Osteocyte (in vitro differentiated cells): ENCODE measurements at regions not wholly inside any gene's neighbourhood (a gene's known extent, or its start where the extent isn't known, plus 50 kb on each side); places are given as distances from the start of the nearest gene placed in this dataset.

Experiments
- DNase-seq: peaks from one replicate; pipeline ENCODE4 v3.0.0; 2021; ENCODE audit warnings: mixed read lengths; ENCODE audit not compliant: unreplicated experiment; ENCODE audit errors: extremely low spot score
- H3K27ac Mint-ChIP-seq: one replicate; pipeline ENCODE4 v1.8.0; 2021; ENCODE audit warnings: mild to moderate bottlenecking, mixed read lengths; ENCODE audit not compliant: unreplicated experiment
- H3K27me3 Mint-ChIP-seq: one replicate; pipeline ENCODE4 v1.8.0; 2021; ENCODE audit warnings: mixed read lengths; ENCODE audit not compliant: unreplicated experiment
- H3K36me3 Mint-ChIP-seq: one replicate; pipeline ENCODE4 v1.8.0; 2021; ENCODE audit warnings: mixed read lengths; ENCODE audit not compliant: unreplicated experiment
- H3K4me1 Mint-ChIP-seq: one replicate; pipeline ENCODE4 v1.8.0; 2021; ENCODE audit warnings: mixed read lengths; ENCODE audit not compliant: unreplicated experiment
- H3K4me3 Mint-ChIP-seq: one replicate; pipeline ENCODE4 v1.8.0; 2021; ENCODE audit warnings: mild to moderate bottlenecking, moderate library complexity, mixed read lengths; ENCODE audit not compliant: unreplicated experiment
- H3K9me3 Mint-ChIP-seq: one replicate; pipeline ENCODE4 v1.8.0; 2021; ENCODE audit warnings: mixed read lengths; ENCODE audit not compliant: unreplicated experiment
- TF ChIP-seq, protein P1 (sequence below): fragments of 200-600 bp; sonication (generic); IDR thresholded peaks from 2 replicates; pipeline ENCODE4 v1.5.0; 2021; ENCODE audit warnings: antibody characterized with exemption, mild to moderate bottlenecking, moderate library complexity

DNA sequence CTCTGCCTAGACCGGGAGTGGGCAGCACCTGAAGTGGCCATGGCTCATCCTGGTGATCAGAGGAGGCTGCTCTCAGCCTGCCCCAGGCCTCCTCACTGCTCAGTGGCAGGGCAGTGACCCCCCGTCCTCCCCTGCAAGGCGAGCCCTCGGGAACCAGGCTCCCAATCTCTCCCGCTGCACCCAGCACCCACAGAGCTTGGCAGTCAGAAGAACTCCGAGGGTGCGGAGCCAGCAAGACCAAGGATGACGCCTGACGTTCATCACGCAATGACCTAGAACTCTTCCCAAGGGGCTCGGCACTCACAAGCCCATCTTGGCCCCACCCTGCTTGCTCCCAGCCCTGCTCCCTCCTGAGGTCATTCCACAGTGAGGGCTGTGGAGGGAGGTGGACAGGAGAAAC, 189.8 kb upstream of the SALL3 start:
- TF ChIP-seq, protein P1, sequence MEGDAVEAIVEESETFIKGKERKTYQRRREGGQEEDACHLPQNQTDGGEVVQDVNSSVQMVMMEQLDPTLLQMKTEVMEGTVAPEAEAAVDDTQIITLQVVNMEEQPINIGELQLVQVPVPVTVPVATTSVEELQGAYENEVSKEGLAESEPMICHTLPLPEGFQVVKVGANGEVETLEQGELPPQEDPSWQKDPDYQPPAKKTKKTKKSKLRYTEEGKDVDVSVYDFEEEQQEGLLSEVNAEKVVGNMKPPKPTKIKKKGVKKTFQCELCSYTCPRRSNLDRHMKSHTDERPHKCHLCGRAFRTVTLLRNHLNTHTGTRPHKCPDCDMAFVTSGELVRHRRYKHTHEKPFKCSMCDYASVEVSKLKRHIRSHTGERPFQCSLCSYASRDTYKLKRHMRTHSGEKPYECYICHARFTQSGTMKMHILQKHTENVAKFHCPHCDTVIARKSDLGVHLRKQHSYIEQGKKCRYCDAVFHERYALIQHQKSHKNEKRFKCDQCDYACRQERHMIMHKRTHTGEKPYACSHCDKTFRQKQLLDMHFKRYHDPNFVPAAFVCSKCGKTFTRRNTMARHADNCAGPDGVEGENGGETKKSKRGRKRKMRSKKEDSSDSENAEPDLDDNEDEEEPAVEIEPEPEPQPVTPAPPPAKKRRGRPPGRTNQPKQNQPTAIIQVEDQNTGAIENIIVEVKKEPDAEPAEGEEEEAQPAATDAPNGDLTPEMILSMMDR = no peak
- Mint-ChIP-seq H3K9me3 (peaks cover 23% of the 10 kb centered on the region), H3K27ac (no peak overlapping the region), H3K36me3 (no peaks in the 10 kb centered on the region), H3K27me3 (no peaks in the 10 kb centered on the region), H3K4me3 (no peak overlapping the region), H3K4me1 (no peaks in the 10 kb centered on the region)
- DNase-seq = no peak

DNA sequence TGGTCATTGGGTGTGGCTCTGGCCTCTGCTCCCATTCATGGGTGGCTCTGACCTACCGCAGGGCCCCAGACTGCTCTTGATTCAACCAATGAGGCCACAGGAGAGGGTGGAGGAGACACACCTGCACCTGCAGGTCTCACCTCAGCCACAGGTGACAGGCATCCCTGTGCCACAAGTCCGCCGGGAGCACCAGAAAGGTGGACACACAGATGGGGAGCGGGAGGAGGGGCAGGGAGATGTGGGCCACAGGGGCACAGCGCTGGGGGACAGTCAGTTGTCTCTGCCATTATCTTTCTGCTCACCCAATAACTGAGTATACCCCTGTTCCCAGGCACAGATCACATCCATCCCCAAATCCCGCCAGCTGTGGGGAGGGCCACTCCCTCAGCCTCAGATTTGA, 189.1 kb upstream of the SALL3 start:
- no peak for DNase-seq
- TF ChIP-seq, protein P1 = no peak
- H3K4me3 Mint-ChIP-seq = no peak overlapping the region
- peaks cover 27% of the 10 kb centered on the region for H3K9me3 Mint-ChIP-seq
- H3K4me1 Mint-ChIP-seq = no peaks in the 10 kb centered on the region
- H3K27me3 Mint-ChIP-seq = no peaks in the 10 kb centered on the region
- no peak overlapping the region for H3K27ac Mint-ChIP-seq
- no peaks in the 10 kb centered on the region for H3K36me3 Mint-ChIP-seq

- Mint-ChIP-seq H3K27me3 (no peaks in the 10 kb centered on the region), H3K36me3 (no peaks in the 10 kb centered on the region), H3K4me1 (no peaks in the 10 kb centered on the region), H3K27ac (no peak overlapping the region), H3K4me3 (no peak overlapping the region), H3K9me3 (peaks cover 32% of the 10 kb centered on the region)
- TF ChIP-seq, protein P1 = no peak
- DNase-seq = no peak
Observed at GRCh38 chr18:78790960-78791359, 188.7 kb upstream of the SALL3 start.

DNA sequence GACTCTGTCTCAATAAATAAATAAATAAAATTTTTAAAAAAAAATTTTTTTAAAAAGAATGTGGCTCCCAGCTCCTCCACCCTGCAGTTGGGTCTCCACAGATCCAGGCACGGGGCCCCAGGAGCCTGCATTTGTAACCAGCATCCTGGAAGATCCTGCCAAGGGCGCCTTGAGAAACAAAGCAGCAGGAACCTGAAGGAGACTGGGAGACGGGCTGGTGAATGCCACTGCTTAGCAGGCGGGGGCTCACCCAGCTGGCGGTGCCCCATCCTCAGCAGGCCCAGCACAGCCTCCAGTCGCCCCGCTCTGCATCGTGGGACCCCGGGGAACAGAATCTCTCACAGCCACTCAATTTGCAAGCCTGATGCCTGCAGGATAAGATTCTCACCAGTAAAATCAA, 187.5 kb upstream of the SALL3 start:
- Mint-ChIP-seq H3K27ac (no peak overlapping the region), H3K4me3 (no peak overlapping the region), H3K36me3 (no peaks in the 10 kb centered on the region), H3K4me1 (no peaks in the 10 kb centered on the region), H3K9me3 (peaks cover 37% of the 10 kb centered on the region), H3K27me3 (no peaks in the 10 kb centered on the region)
- TF ChIP-seq, protein P1 = no peak
- DNase-seq = no peak

DNA sequence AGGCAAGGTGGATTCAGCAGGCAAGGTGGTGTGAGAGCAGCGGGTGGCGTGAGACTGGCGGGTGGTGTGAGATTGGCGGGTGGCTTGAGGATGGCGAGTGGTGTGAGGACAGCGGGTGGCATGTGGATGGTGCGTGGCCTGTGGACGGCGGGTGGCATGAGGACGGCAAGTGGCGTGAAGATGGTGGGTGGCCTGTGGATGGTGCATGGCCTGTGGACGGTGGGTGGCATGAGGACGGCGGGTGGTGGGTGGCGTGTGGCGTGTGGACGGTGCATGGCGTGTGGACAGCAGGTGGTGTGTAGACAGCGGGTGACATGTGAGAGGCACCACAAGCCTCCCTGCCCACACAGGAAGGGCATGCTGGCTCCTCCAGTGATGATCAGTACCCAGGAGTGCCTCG, 186.9 kb upstream of the SALL3 start:
- Mint-ChIP-seq H3K4me1 (no peaks in the 10 kb centered on the region), H3K27me3 (no peaks in the 10 kb centered on the region), H3K36me3 (no peaks in the 10 kb centered on the region), H3K4me3 (no peak overlapping the region), H3K27ac (no peak overlapping the region), H3K9me3 (peaks cover 37% of the 10 kb centered on the region)
- no peak for DNase-seq
- TF ChIP-seq, protein P1 = no peak
